NCI-H2107 treated with DMSO at 0.1 percent for 48 hours (cell line): ENCODE measurements at regions not wholly inside any gene's neighbourhood (a gene's known extent, or its start where the extent isn't known, plus 50 kb on each side); places are given as distances from the start of the nearest gene placed in this dataset.

Experiments used
- DNase-seq: peaks from one replicate; lab custom pipeline; 2025; ENCODE audit not compliant: unreplicated experiment; lab: John Stamatoyannopoulos, UW

DNA sequence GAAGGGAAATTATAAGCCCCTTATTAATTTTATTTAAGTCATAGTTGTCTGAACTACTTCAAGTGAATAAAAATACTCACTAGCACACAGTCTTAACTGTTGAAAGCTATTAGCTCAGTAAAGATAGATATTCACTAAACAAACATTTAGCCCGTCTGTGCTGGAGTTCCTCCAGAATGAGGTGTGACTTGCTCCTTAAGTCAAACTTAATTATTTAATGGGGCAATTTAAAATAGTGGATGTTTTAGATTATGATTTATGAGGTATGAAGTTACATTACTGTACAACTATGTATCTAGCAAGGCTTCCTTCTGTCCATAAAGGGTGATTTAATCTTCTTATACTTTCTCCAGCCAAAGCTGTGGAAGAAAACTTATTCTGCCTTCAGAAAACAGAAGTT is 414.0 kb upstream of the FLRT2 start:
- no peak for DNase-seq

GRCh38 chr14:85118274-85118673 is 411.7 kb upstream of the FLRT2 start:
- DNase-seq, result no peak

DNA sequence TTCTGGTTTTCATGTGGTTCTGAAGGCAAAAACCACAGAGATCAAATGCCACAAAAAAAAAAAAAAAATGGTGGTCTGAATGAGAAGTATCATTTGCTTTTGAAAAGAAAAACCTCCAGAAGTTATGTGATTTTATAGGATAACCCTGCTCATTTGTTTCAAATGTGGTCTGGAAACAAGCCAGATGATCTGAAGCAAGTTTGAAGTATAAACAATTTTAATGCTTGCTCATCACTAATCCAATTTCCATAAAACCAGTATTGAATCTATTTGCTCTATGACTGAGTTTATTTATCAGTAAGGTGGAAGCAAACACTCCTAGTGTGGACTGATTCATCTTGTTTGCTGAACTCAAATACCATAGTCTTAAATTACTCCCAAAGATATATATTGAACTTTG is 407.3 kb upstream of the FLRT2 start:
- no peak for DNase-seq

GRCh38 chr14:85123755-85124154 is 406.2 kb upstream of the FLRT2 start:
- DNase-seq, result no peak

DNA sequence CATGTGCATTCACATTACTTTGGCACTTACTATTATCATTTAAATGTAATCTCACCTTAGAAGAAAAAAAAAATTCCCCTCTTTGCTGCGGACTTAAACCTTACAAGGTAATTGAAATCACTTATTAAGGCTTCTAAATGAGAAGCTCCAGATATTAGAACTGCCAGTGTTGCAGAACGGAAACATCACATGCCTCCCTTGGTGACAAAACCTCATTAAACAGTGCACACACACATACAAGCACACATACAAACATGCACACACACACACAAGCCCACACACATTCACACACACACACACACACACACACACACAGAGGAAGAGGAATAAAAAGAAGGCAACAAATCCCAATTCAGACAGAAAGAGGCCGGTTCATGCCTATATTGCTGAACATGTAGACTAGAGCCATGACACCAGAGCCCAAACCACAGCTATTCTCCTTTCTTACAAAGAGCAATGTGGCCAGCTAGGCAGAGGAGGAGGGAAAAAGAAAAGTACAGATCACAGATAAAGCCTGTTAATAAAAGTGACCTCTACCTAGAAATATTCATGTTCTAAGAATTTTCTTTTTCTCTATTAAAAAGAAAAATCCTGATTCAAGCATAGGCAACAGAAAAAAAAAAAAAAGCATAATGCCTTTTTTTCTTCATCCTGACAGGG is 405.2 kb upstream of the FLRT2 start:
- DNase-seq, result no peak

GRCh38 chr14:85125291-85125670 is 404.7 kb upstream of the FLRT2 start:
- no peak for DNase-seq

- DNase-seq, result no peak
These were observed 400.0 kb upstream of the FLRT2 start for GRCh38 chr14:85129921-85130320.

GRCh38 chr14:85131226-85131922 is 398.6 kb upstream of the FLRT2 start:
- peak; percentile 24 for DNase-seq

- DNase-seq, result no peak
These were observed 387.0 kb upstream of the FLRT2 start for GRCh38 chr14:85142982-85143381.

DNA sequence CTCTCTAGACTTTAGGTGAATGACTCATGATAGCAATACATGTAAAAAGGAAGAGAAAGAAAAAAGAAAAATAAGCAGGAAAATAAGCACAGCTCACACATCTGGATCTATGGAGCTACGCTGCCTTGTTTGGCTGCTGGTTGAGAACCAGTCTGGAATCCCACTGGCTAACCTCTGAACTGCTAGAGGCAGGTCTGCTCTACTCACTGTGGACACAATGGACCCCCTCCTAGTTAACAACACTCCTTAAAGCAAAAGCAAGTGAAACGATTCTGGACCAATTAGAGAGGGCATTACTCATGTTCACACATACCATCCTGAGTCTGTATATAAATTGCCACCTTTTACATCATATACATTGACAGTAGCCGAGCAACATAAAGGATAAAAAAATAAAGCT is 383.2 kb upstream of the FLRT2 start:
- DNase-seq, result no peak

GRCh38 chr14:85150166-85150565 is 379.8 kb upstream of the FLRT2 start:
- no peak for DNase-seq

DNA sequence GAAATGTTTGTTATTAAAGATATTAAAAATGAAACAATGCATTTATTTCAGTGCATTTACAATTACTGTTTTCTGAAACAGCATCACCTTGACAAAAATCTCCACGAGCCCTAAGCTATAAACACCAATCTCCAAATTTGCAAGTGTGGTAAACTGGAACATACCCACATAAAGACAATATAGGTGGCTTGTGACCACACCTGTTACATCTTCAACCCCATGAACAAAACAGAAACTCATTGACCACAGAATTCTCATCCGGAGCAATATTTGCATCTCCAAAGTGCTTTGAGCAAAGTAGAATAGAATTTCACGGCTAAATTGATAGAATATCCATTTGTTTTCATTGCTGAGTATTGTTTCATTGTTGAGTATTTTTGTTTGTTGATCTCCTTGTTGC is 375.2 kb upstream of the FLRT2 start:
- no peak for DNase-seq

DNA sequence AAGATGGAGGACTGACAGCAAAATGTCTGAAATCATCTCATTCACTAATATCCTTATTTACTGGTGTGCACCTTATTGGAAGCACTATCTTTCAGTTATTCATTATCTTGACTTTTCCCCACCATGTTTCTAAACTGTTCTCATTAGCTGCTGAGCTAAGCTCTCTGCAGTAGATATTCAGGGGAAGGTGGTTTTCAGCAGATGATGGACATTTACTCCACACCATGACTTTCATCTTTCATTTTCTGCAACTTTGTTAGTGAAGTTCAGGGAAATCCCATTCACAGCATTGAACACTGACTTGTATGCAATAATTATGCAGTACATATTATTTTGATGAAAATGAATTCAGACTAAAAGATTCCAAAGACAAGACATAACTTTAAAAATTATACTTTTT is 373.6 kb upstream of the FLRT2 start:
- DNase-seq, result no peak

DNA sequence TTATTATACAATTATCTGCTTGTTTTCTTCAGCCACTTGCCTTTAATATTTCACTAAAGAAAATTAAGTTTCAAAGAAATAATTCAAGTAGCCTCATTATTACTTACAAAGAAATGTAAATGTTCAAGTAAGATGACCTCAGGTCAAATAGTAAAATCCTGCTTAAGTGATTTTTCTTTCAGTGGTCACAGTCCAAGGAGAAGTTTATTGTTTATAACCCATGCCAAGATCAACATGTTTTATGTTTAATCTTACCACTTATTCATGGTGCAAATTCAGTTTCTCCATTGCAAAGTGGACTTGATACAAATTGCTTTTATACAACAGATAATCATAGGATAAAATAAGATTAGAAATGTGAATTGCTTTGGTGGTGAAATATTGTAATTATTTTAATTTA is 370.2 kb upstream of the FLRT2 start:
- DNase-seq, result no peak

- no peak for DNase-seq
These were observed 364.9 kb upstream of the FLRT2 start for GRCh38 chr14:85165094-85165493.

GRCh38 chr14:85169381-85169780 is 360.6 kb upstream of the FLRT2 start:
- no peak for DNase-seq

GRCh38 chr14:85172290-85172689 is 357.7 kb upstream of the FLRT2 start:
- no peak for DNase-seq

- no peak for DNase-seq
These were observed 357.0 kb upstream of the FLRT2 start for GRCh38 chr14:85172889-85173477.

DNA sequence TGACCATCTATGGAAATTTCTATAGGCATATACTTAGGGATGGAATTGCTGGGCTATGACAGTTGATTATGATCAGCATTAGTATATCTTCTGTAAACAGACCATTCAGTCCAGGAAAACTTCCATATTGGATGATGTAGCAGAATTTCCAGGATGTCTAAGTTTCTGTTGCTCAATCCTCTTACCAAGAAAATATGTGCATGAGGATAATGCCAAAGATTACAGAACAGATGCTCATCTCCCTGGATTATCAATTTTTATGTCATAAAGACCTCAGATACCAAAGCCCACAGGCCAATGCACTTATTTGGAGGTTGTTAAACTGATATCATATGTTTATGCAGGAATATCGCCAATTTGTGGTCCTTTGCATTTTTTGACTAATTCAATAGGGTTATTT is 354.4 kb upstream of the FLRT2 start:
- no peak for DNase-seq

DNA sequence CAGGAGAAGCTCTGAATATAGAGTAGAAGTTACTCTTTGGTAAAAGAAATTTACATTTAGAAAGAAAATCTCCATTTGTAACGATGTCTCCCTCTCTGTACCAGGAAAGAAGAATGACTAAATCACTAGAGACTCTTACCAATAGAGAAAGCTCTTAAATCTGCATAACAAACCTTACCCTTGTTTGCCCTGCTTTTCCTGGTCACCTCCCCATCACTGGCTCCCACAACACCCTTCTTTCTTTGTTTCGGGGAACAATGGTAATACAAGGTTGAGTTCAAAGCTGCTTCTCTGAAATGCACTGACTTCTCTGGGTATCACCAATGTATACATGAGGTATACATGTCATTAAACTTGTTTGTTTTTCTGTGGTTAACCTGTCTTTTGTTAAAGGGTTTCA is 351.1 kb upstream of the FLRT2 start:
- peak; percentile 24 for DNase-seq

GRCh38 chr14:85180876-85181275 is 349.1 kb upstream of the FLRT2 start:
- no peak for DNase-seq

DNA sequence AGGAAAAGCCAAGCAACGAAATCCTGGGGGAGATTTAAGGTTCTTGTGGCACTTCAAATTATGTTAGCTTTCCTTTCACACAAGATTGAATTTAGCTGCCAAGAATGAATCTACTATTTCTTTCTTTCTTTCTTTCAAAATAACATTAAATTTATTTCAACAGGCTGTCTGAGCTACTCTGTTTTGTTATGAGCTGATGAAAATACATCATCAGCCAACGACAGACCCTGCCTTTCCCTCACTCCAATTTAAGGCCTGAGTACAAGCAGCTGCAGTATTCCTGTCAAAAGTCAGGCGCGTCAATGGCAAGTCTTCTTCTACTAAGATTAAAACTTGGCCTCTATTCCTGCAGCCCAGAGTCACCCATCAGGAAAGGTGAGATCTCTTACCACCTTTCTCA is 347.7 kb upstream of the FLRT2 start:
- no peak for DNase-seq

GRCh38 chr14:85186082-85186481 is 343.9 kb upstream of the FLRT2 start:
- DNase-seq, result peak; percentile 26
